GM23248 (cell line): ENCODE measurements at regions not wholly inside any gene's neighbourhood (a gene's known extent, or its start where the extent isn't known, plus 50 kb on each side); places are given as distances from the start of the nearest gene placed in this dataset.
A peak's percentile ranks its signal among the peaks of the same experiment; 100 is the strongest.

ENCODE experiments used
- DNase-seq: peaks from one replicate; pipeline ENCODE4 v3.0.0-alpha.2; 2015
- H2AFZ ChIP-seq: fragments of 200-600 bp; sonication (generic); 2 replicates; pipeline ENCODE4 v1.6.1; 2016; ENCODE audit warnings: antibody characterized with exemption
- H3F3A ChIP-seq: fragments of 200-600 bp; sonication (generic); 2 replicates; pipeline ENCODE4 v1.6.1; 2016; ENCODE audit warnings: mild to moderate bottlenecking, antibody characterized with exemption, mixed run types; ENCODE audit not compliant: insufficient read depth
- H3K27ac ChIP-seq: fragments of 200-600 bp; sonication (generic); 2 replicates; pipeline ENCODE4 v1.5.1; 2016; ENCODE audit warnings: mild to moderate bottlenecking
- H3K27me3 ChIP-seq: fragments of 200-600 bp; sonication (generic); replicated peaks from 2 replicates; pipeline ENCODE4 v1.6.1; 2016; ENCODE audit warnings: mild to moderate bottlenecking; ENCODE audit not compliant: insufficient read depth
- H3K36me3 ChIP-seq: fragments of 200-600 bp; sonication (generic); 2 replicates; pipeline ENCODE4 v1.6.1; 2016; ENCODE audit warnings: low read depth, mild to moderate bottlenecking
- H3K4me1 ChIP-seq: fragments of 200-600 bp; sonication (generic); 2 replicates; pipeline ENCODE4 v1.6.1; 2016; ENCODE audit warnings: mild to moderate bottlenecking; ENCODE audit not compliant: insufficient read depth
- H3K4me2 ChIP-seq: fragments of 200-600 bp; sonication (generic); one replicate; pipeline ENCODE4 v1.6.1; 2016; ENCODE audit warnings: mild to moderate bottlenecking; ENCODE audit not compliant: unreplicated experiment
- H3K4me3 ChIP-seq: fragments of 200-600 bp; sonication (generic); 2 replicates; pipeline ENCODE4 v1.5.1; 2016; ENCODE audit warnings: mild to moderate bottlenecking
- H3K79me2 ChIP-seq: fragments of 200-600 bp; sonication (generic); 2 replicates; pipeline ENCODE4 v1.6.1; 2016; ENCODE audit warnings: mild to moderate bottlenecking; ENCODE audit not compliant: insufficient read depth
- H3K9ac ChIP-seq: fragments of 200-600 bp; sonication (generic); 2 replicates; pipeline ENCODE4 v1.6.1; 2016; ENCODE audit warnings: mild to moderate bottlenecking
- H3K9me2 ChIP-seq: fragments of 200-600 bp; sonication (generic); 2 replicates; pipeline ENCODE4 v1.6.1; 2016; ENCODE audit warnings: mixed run types, mild to moderate bottlenecking, moderate library complexity; ENCODE audit not compliant: insufficient read depth
- H3K9me3 ChIP-seq: fragments of 200-600 bp; sonication (generic); one replicate; pipeline ENCODE4 v1.6.1; 2017; ENCODE audit warnings: low read depth
- H4K20me1 ChIP-seq: fragments of 200-600 bp; sonication (generic); 2 replicates; pipeline ENCODE4 v1.6.0; 2016; ENCODE audit not compliant: insufficient read depth
- EZH2 ChIP-seq: fragments of 200-600 bp; sonication (generic); IDR thresholded peaks from 2 replicates; pipeline ENCODE4 v1.6.1; 2018; ENCODE audit warnings: antibody characterized with exemption, mild to moderate bottlenecking; ENCODE audit not compliant: insufficient read depth, poor library complexity, severe bottlenecking
- EZH2phosphoT487 ChIP-seq: fragments of 200-600 bp; sonication (generic); IDR thresholded peaks from 2 replicates; pipeline ENCODE4 v1.6.1; 2018; ENCODE audit warnings: antibody characterized with exemption, moderate library complexity, mild to moderate bottlenecking, low read depth; ENCODE audit not compliant: insufficient read depth
- WGBS, 2 experiments: methylation state at CpG; one replicate each; pipeline ENCODE4 v1.1.6; 2015 to 2017; ENCODE audit warnings: low lambda C conversion rate in 2 of 2, low coverage in 1 of 2; ENCODE audit errors: missing lambda C conversion rate in 2 of 2; 5-methylcytosine and 5-hydroxymethylcytosine counted together
- in situ Hi-C: fragments of 300-500 bp; cut with MboI; formaldehyde crosslinking; loops from 2 replicates; pipeline ENCODE4 v1.15.0; 2020

- Histone ChIP-seq H3K4me3 (no peak overlapping the region), H3K27me3 (no peaks in the 10 kb centered on the region), H3K27ac (no peak overlapping the region), H3K4me1 (no peaks in the 10 kb centered on the region; the same call in 1 of the 2 replicates), H3K9ac (no peak overlapping the region), H2AFZ (no peak overlapping the region), H3K9me3 (no peaks in the 10 kb centered on the region), H3K9me2 (no peaks in the 10 kb centered on the region), H3K36me3 (no peaks in the 10 kb centered on the region), H3K79me2 (no peaks in the 10 kb centered on the region), H4K20me1 (no peaks in the 10 kb centered on the region), H3F3A (no peaks in the 10 kb centered on the region), H3K4me2 (no peak overlapping the region)
- in situ Hi-C loops = no loop called here
- 91 to 92% methylated on average over 7 of the region's 7 CpGs for WGBS, 2 experiments
- TF ChIP-seq EZH2phosphoT487 (no peak), EZH2 (no peak)
- no peak for DNase-seq
Observed at GRCh38 chr1:87884581-87884980, 555.9 kb downstream of the LMO4 start.

GRCh38 chr1:87885278-87886025 lies 556.8 kb downstream of the LMO4 start:
- Histone ChIP-seq H3K9me3 (no peaks in the 10 kb centered on the region), H3K9me2 (no peaks in the 10 kb centered on the region), H3K27ac (no peak overlapping the region), H4K20me1 (no peaks in the 10 kb centered on the region), H2AFZ (no peak overlapping the region), H3K4me1 (no peaks in the 10 kb centered on the region; the same call in 1 of the 2 replicates), H3K9ac (no peak overlapping the region), H3K27me3 (no peaks in the 10 kb centered on the region), H3K4me2 (no peak overlapping the region), H3K4me3 (no peak overlapping the region), H3F3A (no peaks in the 10 kb centered on the region), H3K36me3 (no peaks in the 10 kb centered on the region), H3K79me2 (no peaks in the 10 kb centered on the region)
- DNase-seq = no peak
- in situ Hi-C loops = no loop called here
- 91 to 94% methylated on average over 4 of the region's 4 CpGs for WGBS, 2 experiments
- TF ChIP-seq EZH2phosphoT487 (no peak), EZH2 (no peak)

- TF ChIP-seq EZH2 = no peak
- TF ChIP-seq EZH2phosphoT487 = no peak
- no peak overlapping the region for H3K27ac ChIP-seq
- H2AFZ ChIP-seq = no peak overlapping the region
- H3K9me3 ChIP-seq = no peaks in the 10 kb centered on the region
- H3K4me2 ChIP-seq = no peak overlapping the region
- H3K27me3 ChIP-seq = no peaks in the 10 kb centered on the region
- H3F3A ChIP-seq = no peaks in the 10 kb centered on the region
- 55 to 64% methylated on average over 1 of the region's 1 CpG for WGBS, 2 experiments
- no peak for DNase-seq
- H3K4me1 ChIP-seq = no peaks in the 10 kb centered on the region
- H3K9me2 ChIP-seq = no peaks in the 10 kb centered on the region
- H3K36me3 ChIP-seq = no peaks in the 10 kb centered on the region
- no peaks in the 10 kb centered on the region for H3K79me2 ChIP-seq
- no peak overlapping the region for H3K9ac ChIP-seq
- in situ Hi-C loops = no loop called here
- no peak overlapping the region for H3K4me3 ChIP-seq
- H4K20me1 ChIP-seq = no peaks in the 10 kb centered on the region
Observed at GRCh38 chr1:87887100-87887499, 558.4 kb downstream of the LMO4 start.

- Histone ChIP-seq H3K79me2 (no peaks in the 10 kb centered on the region), H3K9me3 (no peaks in the 10 kb centered on the region), H3F3A (no peaks in the 10 kb centered on the region), H2AFZ (no peak overlapping the region), H3K4me3 (no peak overlapping the region), H3K4me1 (no peaks in the 10 kb centered on the region), H3K36me3 (no peaks in the 10 kb centered on the region), H3K27me3 (no peaks in the 10 kb centered on the region), H4K20me1 (no peaks in the 10 kb centered on the region), H3K4me2 (no peak overlapping the region), H3K9ac (no peak overlapping the region), H3K9me2 (no peaks in the 10 kb centered on the region), H3K27ac (no peak overlapping the region)
- DNase-seq = peak; percentile 6
- in situ Hi-C loops = no loop called here
- TF ChIP-seq EZH2 (no peak), EZH2phosphoT487 (no peak)
- 22 to 45% methylated on average over 2 of the region's 2 CpGs for WGBS, 2 experiments
Observed at GRCh38 chr1:87888446-87888845, 559.8 kb downstream of the LMO4 start.
